ENCODE measurements at regions not wholly inside any gene's neighbourhood (a gene's known extent, or its start where the extent isn't known, plus 50 kb on each side); places are given as distances from the start of the nearest gene placed in this dataset.

DNA sequence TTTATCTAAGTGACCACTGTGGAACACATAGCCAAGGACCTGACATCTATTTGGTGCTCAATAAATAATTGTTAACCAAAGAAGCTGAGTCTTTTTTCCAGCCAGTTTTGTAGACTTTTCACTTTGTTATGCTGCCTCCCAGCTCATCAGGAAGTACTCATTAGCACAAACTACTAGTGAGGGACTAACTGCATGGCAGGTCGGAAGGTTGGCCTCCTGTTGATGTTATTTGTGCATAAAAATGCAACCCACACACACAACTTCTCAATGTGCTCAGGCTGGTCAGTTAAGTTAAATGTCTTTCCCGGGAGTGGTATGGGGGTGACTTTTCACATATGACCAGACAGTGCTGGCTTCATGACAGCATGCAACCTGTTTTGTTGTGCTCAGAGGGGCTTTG lies 263.0 kb upstream of the TOPAZ1 start:
- Histone ChIP-seq H3K36me3 (ENCODE audit: control insufficient read depth, insufficient read depth, low read length) (no peaks in the 10 kb centered on the region), H3K27me3 (ENCODE audit: control insufficient read depth, insufficient read depth, low read length) (no peaks in the 10 kb centered on the region), H3K4me1 (ENCODE audit: control insufficient read depth, insufficient read depth, low read length) (no peaks in the 10 kb centered on the region), H3K27ac (ENCODE audit: low read length) (no peak overlapping the region), H3K9me3 (ENCODE audit: control insufficient read depth, insufficient read depth, low read depth, low read length) (no peaks in the 10 kb centered on the region), H3K4me3 (ENCODE audit: low read depth in 2 of 2, low read length in 2 of 2) (no peak overlapping the region)
- BruUV-seq (replicated peaks), result no TSS peak
- in situ Hi-C loops (cut with HindIII; ENCODE audit: low pct_unique_long_range_greater_than_20kb, low sequenced_read_pairs) (no loop called here), intact Hi-C loops (cut with micrococcal nuclease; ENCODE audit: unreplicated experiment) (no loop called here)
- ChIA-PET CTCF (no interaction called here), POLR2A (no interaction called here)
- TF ChIP-seq CTCF (IDR thresholded peaks at IDR 0.05) (no peak), TCF7L2 (IDR thresholded peaks at IDR 0.05; ENCODE audit: low read depth, low read length) (no peak), POLR2AphosphoS5 (IDR thresholded peaks at IDR 0.05; ENCODE audit: low read depth, low read length) (no peak), SIN3A (IDR thresholded peaks at IDR 0.05; ENCODE audit: borderline replicate concordance, insufficient read depth, low read depth, low read length) (no peak)
- TF ChIP-seq, protein P1, sequence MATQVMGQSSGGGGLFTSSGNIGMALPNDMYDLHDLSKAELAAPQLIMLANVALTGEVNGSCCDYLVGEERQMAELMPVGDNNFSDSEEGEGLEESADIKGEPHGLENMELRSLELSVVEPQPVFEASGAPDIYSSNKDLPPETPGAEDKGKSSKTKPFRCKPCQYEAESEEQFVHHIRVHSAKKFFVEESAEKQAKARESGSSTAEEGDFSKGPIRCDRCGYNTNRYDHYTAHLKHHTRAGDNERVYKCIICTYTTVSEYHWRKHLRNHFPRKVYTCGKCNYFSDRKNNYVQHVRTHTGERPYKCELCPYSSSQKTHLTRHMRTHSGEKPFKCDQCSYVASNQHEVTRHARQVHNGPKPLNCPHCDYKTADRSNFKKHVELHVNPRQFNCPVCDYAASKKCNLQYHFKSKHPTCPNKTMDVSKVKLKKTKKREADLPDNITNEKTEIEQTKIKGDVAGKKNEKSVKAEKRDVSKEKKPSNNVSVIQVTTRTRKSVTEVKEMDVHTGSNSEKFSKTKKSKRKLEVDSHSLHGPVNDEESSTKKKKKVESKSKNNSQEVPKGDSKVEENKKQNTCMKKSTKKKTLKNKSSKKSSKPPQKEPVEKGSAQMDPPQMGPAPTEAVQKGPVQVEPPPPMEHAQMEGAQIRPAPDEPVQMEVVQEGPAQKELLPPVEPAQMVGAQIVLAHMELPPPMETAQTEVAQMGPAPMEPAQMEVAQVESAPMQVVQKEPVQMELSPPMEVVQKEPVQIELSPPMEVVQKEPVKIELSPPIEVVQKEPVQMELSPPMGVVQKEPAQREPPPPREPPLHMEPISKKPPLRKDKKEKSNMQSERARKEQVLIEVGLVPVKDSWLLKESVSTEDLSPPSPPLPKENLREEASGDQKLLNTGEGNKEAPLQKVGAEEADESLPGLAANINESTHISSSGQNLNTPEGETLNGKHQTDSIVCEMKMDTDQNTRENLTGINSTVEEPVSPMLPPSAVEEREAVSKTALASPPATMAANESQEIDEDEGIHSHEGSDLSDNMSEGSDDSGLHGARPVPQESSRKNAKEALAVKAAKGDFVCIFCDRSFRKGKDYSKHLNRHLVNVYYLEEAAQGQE (IDR thresholded peaks at IDR 0.05; ENCODE audit: insufficient read depth in 1 of 2, low read depth in 2 of 2, low read length in 1 of 2), result no peak
- DNase-seq (ENCODE audit: low read depth, low spot score) (no peak), ATAC-seq (no peak)

- ATAC-seq, result no peak
- POLR2A ChIA-PET, result no interaction called here
- in situ Hi-C loops (cut with HindIII; ENCODE audit: low pct_unique_long_range_greater_than_20kb, low sequenced_read_pairs), result no loop called here
These were observed 262.0 kb upstream of the TOPAZ1 start for GRCh38 chr3:43979645-43980044.

More at GRCh38 chr3:43979645-43980044, 262.0 kb upstream of the TOPAZ1 start:
- Histone ChIP-seq H3K36me3 (ENCODE audit: control insufficient read depth, insufficient read depth, low read length) (no peaks in the 10 kb centered on the region), H3K4me3 (ENCODE audit: low read depth in 2 of 2, low read length in 2 of 2) (no peak overlapping the region), H3K27me3 (ENCODE audit: control insufficient read depth, insufficient read depth, low read length) (no peaks in the 10 kb centered on the region), H3K4me1 (ENCODE audit: control insufficient read depth, insufficient read depth, low read length) (no peaks in the 10 kb centered on the region), H3K9me3 (ENCODE audit: control insufficient read depth, insufficient read depth, low read depth, low read length) (no peaks in the 10 kb centered on the region), H3K27ac (ENCODE audit: low read length) (no peak overlapping the region)
- DNase-seq (ENCODE audit: low read depth, low spot score), result no peak
- CTCF ChIA-PET, result no interaction called here
- TF ChIP-seq POLR2AphosphoS5 (IDR thresholded peaks at IDR 0.05; ENCODE audit: low read depth, low read length), result no peak
- TF ChIP-seq, protein P1 (IDR thresholded peaks at IDR 0.05; ENCODE audit: insufficient read depth in 1 of 2, low read depth in 2 of 2, low read length in 1 of 2), result no peak
- no peak for TF ChIP-seq TCF7L2 (IDR thresholded peaks at IDR 0.05; ENCODE audit: low read depth, low read length)
- no peak for TF ChIP-seq CTCF (IDR thresholded peaks at IDR 0.05)
- TF ChIP-seq SIN3A (IDR thresholded peaks at IDR 0.05; ENCODE audit: borderline replicate concordance, insufficient read depth, low read depth, low read length), result no peak
- BruUV-seq (replicated peaks), result no TSS peak
- intact Hi-C loops (cut with micrococcal nuclease; ENCODE audit: unreplicated experiment), result no loop called here

All from Panc1 (cell line).